GM10266 (cell line): ENCODE measurements at regions not wholly inside any gene's neighbourhood (a gene's known extent, or its start where the extent isn't known, plus 50 kb on each side); places are given as distances from the start of the nearest gene placed in this dataset.

ENCODE experiments used
- DNase-seq: peaks from one replicate; pipeline ENCODE4 v3.0.0; 2012; ENCODE audit errors: extremely low spot score
- CTCF ChIP-seq: IDR thresholded peaks from 2 replicates; pipeline ENCODE4 v1.5.1; 2012; ENCODE audit warnings: mild to moderate bottlenecking, low read depth; ENCODE audit not compliant: control insufficient read depth, insufficient read depth; ENCODE audit errors: missing control alignments

GRCh38 chr3:64456674-64457073, 231.1 kb downstream of the ADAMTS9 start:
- no peak for TF ChIP-seq CTCF
- no peak for DNase-seq

GRCh38 chr3:64455351-64455750, 230.1 kb upstream of the PRICKLE2 start:
- no peak for DNase-seq
- no peak for TF ChIP-seq CTCF

- TF ChIP-seq CTCF = no peak
- no peak for DNase-seq
These were observed 229.5 kb upstream of the PRICKLE2 start for GRCh38 chr3:64454768-64455167.

GRCh38 chr3:64454179-64454578, 228.9 kb upstream of the PRICKLE2 start:
- TF ChIP-seq CTCF = no peak
- DNase-seq = no peak

GRCh38 chr3:64451283-64452012, 226.2 kb upstream of the PRICKLE2 start:
- TF ChIP-seq CTCF = no peak
- no peak for DNase-seq

- DNase-seq = no peak
- no peak for TF ChIP-seq CTCF
These were observed 225.2 kb upstream of the PRICKLE2 start for GRCh38 chr3:64450396-64450956.

GRCh38 chr3:64449026-64449425, 223.8 kb upstream of the PRICKLE2 start:
- DNase-seq = peak; percentile 37
- no peak for TF ChIP-seq CTCF
